Lower lobe of right lung (tissue), 2 donors: ENCODE measurements at regions not wholly inside any gene's neighbourhood (a gene's known extent, or its start where the extent isn't known, plus 50 kb on each side); places are given as distances from the start of the nearest gene placed in this dataset.
"Not testable (repeated sequence)": the region's sequence is repeated elsewhere in the genome, so short reads cannot be mapped to it uniquely, and the experiment has no call there.

Experiments
- ATAC-seq, 2 donors: fragments of 200-7000 bp; cut with Tn5 transposase; one replicate each; pipeline ENCODE4 v1.9.1; 2020 to 2022; ENCODE audit warnings: mild to moderate bottlenecking in 2 of 2, moderate library complexity in 2 of 2
- DNase-seq: peaks from one replicate; pipeline ENCODE4 v3.0.0-alpha.2; 2020
- H3K27ac ChIP-seq: fragments of 200-600 bp; one replicate; pipeline ENCODE4 v1.8.0; 2022
- H3K27me3 ChIP-seq: fragments of 200-600 bp; one replicate; pipeline ENCODE4 v1.8.0; 2022; ENCODE audit warnings: low read depth
- H3K36me3 ChIP-seq: fragments of 200-600 bp; one replicate; pipeline ENCODE4 v1.8.0; 2022; ENCODE audit warnings: mild to moderate bottlenecking
- H3K4me1 ChIP-seq: fragments of 200-600 bp; one replicate; pipeline ENCODE4 v1.8.0; 2022
- H3K4me3 ChIP-seq: fragments of 200-600 bp; one replicate; pipeline ENCODE4 v1.8.0; 2022; ENCODE audit warnings: mild to moderate bottlenecking
- H3K9me3 ChIP-seq: fragments of 200-600 bp; one replicate; pipeline ENCODE4 v1.8.0; 2022
- intact Hi-C: fragments of 100-400 bp; cut with DNase I; formaldehyde crosslinking; loops from one replicate; pipeline ENCODE4 v1.11.0; 2022
- TF ChIP-seq, protein P1 (sequence below): fragments of 200-600 bp; IDR thresholded peaks from one replicate; pipeline ENCODE4 v1.8.0; 2022; ENCODE audit warnings: antibody characterized with exemption, mild to moderate bottlenecking
- donor health status: DM: no; HTN: yes; CAD: no; lungs with severe emphysema.

DNA sequence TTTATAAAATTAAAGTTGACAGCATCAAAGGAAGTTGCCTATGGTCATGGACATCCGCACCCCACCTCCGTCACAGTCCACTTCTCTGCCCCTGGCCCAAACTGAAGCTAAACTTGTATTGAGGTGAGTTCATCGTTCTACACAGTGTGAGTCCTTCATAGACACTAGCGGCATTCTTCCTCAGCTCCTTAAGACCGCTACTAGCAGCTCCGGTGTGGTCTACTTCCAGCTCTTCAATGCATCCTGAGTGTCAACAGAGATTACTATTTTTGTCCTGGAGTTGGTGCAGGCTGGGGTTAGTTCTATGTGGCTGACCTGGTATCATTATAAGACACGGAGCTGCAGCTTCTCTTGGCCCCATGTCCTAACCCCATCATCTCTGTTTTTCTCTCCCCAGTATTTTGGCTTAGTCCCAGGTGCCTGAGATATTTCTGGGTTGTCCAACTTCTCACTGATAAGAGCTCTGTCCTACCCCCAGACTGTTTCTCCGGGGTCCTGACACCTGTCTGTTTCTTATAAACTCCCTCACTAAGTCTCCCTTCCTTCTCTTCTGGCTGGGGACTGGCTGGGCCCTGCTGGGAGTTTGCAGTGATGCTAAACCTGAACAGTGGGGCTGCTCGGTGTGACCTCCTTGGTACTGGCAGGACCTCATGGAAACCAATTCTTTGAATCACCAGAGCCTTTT is 169.2 kb upstream of the ATP10A start:
- Histone ChIP-seq H3K36me3 (no peaks in the 10 kb centered on the region), H3K4me1 (no peaks in the 10 kb centered on the region), H3K9me3 (no peaks in the 10 kb centered on the region), H3K4me3 (no peak overlapping the region), H3K27ac (no peak overlapping the region), H3K27me3 (peaks cover 3% of the 10 kb centered on the region)
- intact Hi-C loops = no loop called here
- TF ChIP-seq, protein P1, sequence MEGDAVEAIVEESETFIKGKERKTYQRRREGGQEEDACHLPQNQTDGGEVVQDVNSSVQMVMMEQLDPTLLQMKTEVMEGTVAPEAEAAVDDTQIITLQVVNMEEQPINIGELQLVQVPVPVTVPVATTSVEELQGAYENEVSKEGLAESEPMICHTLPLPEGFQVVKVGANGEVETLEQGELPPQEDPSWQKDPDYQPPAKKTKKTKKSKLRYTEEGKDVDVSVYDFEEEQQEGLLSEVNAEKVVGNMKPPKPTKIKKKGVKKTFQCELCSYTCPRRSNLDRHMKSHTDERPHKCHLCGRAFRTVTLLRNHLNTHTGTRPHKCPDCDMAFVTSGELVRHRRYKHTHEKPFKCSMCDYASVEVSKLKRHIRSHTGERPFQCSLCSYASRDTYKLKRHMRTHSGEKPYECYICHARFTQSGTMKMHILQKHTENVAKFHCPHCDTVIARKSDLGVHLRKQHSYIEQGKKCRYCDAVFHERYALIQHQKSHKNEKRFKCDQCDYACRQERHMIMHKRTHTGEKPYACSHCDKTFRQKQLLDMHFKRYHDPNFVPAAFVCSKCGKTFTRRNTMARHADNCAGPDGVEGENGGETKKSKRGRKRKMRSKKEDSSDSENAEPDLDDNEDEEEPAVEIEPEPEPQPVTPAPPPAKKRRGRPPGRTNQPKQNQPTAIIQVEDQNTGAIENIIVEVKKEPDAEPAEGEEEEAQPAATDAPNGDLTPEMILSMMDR = no peak
- DNase-seq = no peak
- no peak for ATAC-seq

GRCh38 chr15:26029586-26029985 is 166.5 kb upstream of the ATP10A start:
- intact Hi-C loops, ATAC-seq, H3K27me3 ChIP-seq, H3K4me1 ChIP-seq, DNase-seq, H3K4me3 ChIP-seq, H3K27ac ChIP-seq, H3K9me3 ChIP-seq, H3K36me3 ChIP-seq: not testable (repeated sequence)

DNA sequence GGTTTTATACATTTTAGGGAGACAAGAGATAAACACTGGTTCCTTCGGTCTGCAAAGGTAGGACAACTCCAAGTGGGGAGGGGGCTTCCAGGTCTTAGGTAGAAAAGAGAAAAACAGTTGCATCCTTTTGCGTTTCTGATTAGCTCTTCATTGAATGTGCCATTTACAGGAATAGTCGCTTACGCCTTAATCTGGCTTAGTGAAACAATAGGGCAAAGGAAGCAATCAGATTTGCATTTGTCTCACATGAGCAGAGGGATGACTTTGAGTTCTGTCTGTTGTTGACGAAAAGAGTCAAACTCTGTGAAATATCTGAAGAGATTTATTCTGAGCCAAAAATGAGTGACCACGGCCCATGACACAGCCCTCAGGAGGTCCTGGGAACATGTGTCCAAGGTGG is 166.0 kb upstream of the ATP10A start:
- no peaks in the 10 kb centered on the region for H3K36me3 ChIP-seq
- H3K27ac ChIP-seq = no peak overlapping the region
- ATAC-seq (no peak), DNase-seq (no peak)
- H3K9me3 ChIP-seq = no peaks in the 10 kb centered on the region
- intact Hi-C loops = no loop called here
- TF ChIP-seq, protein P1 = no peak
- no peaks in the 10 kb centered on the region for H3K4me1 ChIP-seq
- peaks cover 3% of the 10 kb centered on the region for H3K27me3 ChIP-seq
- no peak overlapping the region for H3K4me3 ChIP-seq

DNA sequence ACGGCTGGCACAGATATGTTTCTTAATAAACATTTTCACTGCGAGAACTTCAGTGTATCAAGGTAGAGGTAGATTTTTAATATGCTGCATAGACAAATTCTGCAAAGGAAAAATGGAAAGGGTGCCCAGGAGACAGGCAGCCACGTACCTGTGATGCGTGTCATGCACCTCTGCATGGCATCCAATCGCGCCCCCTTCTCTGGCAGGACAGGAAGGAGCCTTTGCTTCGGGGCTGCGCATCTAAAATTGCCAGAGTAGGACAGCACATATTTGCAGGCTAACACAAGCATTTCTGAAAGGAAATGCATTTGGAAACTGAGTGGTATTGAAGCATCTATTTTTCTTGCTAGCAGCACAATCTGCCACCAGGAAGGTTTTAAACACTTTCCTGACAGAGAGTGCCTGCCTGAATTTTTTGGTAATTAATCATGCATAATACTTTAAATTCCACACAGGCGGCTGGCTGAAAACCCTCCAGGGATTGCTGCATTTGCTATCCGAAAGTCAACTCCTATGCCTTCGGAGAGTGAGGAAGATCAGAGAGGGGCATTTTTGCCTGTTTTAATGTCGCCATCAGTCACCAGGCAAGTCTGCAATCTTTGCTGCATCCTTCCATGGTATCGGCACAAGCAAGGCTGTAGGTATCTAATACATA is 165.1 kb upstream of the ATP10A start:
- H3K9me3 ChIP-seq = no peaks in the 10 kb centered on the region
- ATAC-seq = no peak
- no peak for DNase-seq
- TF ChIP-seq, protein P1 = no peak
- peaks cover 3% of the 10 kb centered on the region for H3K27me3 ChIP-seq
- no peaks in the 10 kb centered on the region for H3K36me3 ChIP-seq
- intact Hi-C loops = no loop called here
- H3K4me3 ChIP-seq = no peak overlapping the region
- no peak overlapping the region for H3K27ac ChIP-seq
- H3K4me1 ChIP-seq = no peaks in the 10 kb centered on the region

DNA sequence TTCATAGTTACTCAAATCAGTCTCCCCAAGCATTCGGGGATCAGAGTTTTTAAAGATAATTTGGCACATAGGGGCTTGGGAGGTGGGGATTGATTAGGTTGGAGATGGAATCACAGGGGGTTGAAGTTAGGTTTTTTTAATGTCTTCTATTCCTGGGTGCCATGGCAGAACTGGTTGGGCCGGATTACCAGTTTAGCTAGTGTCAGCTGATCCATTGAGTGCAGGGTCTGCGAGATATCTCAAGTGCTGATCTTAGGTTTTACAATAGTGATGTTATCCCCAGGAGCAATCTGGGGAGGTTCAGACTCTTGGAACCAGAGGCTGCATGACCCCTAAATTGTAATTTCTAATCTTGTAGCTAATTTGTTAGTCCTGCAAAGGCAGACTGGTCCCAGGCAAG is 163.5 kb upstream of the ATP10A start:
- H3K36me3 ChIP-seq, H3K27me3 ChIP-seq, H3K9me3 ChIP-seq, H3K4me3 ChIP-seq, intact Hi-C loops, DNase-seq, ATAC-seq, H3K27ac ChIP-seq, H3K4me1 ChIP-seq: not testable (repeated sequence)

DNA sequence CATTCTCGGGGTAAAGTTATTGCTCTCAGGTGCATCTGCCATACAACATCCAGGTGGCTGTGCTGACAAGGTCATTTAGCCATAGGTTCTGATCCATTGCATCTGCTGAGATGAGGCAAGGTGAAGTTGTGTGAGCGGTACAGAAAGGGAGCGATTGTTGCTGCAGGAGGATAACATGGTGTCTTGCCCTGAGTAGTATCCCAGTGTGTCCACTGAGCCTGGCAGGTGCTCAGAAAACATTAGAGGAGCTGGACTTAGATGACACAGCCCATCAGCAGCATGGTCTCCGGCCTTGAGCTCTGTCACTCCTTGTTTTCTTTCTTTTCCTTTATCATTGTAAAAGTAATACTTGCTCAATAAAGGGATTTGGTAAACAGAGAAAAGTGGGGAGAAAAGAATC is 161.1 kb upstream of the ATP10A start:
- Histone ChIP-seq H3K36me3 (no peaks in the 10 kb centered on the region), H3K4me3 (no peak overlapping the region), H3K4me1 (no peaks in the 10 kb centered on the region), H3K27ac (no peak overlapping the region), H3K9me3 (no peaks in the 10 kb centered on the region), H3K27me3 (no peaks in the 10 kb centered on the region)
- DNase-seq = no peak
- intact Hi-C loops = no loop called here
- no peak for ATAC-seq
- TF ChIP-seq, protein P1 = no peak
